ENCODE measurements at regions not wholly inside any gene's neighbourhood (a gene's known extent, or its start where the extent isn't known, plus 50 kb on each side); places are given as distances from the start of the nearest gene placed in this dataset.

DNA sequence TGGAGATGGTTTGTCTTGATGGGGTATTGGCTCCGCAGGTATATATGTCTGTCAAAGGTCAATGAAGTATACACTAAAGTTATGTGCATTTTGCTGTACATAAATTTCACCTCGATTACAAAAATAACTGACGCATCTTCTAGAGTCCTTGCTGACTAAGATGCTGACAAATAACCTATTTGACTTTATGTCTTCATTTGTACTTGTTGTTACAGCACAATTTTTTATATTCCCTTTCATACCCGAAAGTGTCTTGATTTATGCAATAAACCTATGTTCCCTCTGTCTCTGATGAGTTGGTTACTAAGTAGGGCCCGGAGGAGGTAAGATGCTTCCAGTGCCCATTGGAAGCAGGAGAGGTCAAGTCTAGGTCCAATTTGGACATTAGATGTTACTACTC lies 93.5 kb downstream of the COPS8 start:
- TF ChIP-seq, protein P1, sequence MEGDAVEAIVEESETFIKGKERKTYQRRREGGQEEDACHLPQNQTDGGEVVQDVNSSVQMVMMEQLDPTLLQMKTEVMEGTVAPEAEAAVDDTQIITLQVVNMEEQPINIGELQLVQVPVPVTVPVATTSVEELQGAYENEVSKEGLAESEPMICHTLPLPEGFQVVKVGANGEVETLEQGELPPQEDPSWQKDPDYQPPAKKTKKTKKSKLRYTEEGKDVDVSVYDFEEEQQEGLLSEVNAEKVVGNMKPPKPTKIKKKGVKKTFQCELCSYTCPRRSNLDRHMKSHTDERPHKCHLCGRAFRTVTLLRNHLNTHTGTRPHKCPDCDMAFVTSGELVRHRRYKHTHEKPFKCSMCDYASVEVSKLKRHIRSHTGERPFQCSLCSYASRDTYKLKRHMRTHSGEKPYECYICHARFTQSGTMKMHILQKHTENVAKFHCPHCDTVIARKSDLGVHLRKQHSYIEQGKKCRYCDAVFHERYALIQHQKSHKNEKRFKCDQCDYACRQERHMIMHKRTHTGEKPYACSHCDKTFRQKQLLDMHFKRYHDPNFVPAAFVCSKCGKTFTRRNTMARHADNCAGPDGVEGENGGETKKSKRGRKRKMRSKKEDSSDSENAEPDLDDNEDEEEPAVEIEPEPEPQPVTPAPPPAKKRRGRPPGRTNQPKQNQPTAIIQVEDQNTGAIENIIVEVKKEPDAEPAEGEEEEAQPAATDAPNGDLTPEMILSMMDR (IDR thresholded peaks at IDR 0.05; ENCODE audit: low read depth, low read length, poor library complexity, severe bottlenecking) = no peak
- no peak for TF ChIP-seq EZH2phosphoT487 (IDR thresholded peaks at IDR 0.05; ENCODE audit: borderline replicate concordance, low read length)
